Stimulated activated CD8-positive, alpha-beta memory T cell treated with anti-CD3 and anti-CD28 coated beads, Interleukin-7, amount 100 ng/mL, for 1 hour (primary cell): ENCODE measurements at regions not wholly inside any gene's neighbourhood (a gene's known extent, or its start where the extent isn't known, plus 50 kb on each side); places are given as distances from the start of the nearest gene placed in this dataset.

Experiments
- DNase-seq, 2 donors: peaks; one replicate each; pipeline ENCODE4 v3.0.0-alpha.2; 2020; ENCODE audit warnings: low read depth in 2 of 2

DNA sequence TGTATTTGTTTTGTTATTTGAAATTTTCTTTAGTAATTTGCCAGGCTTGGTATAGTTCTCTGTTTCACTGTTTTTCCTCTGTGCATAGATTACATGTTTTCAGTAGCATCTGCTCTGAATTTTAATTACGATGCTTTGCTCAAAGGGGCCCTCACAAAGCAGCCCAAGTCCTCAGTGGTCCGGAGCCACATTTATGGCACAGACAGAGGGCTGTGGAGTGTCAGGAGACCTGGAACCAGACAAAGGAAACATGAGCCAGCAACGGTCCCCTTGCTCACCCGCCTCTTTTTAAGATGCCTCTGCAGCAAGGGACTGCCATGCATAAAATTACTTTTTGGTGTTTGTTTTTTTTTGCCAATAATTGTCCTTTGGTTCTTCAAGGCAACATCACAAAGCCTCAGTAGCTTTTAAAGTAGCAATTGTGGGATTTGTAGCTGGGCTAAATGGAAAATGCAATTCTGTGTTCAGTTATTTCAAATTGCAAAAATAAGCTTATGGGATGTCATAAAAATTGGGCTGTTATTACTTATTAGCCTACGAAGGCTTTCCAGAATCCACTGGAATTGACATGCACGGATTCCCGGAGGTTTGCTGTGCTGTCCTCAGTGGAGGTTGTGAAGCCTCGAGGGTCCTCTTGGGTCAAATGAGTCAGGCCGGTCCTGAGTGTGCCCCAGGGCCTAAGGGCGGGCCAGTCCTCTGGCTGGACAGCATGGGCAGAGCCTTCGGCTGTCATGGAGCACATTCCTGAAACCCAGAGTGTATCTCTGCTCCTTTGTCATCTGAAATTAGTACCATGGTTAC, 422.8 kb downstream of the GLRX3 start:
- no peak for DNase-seq

DNA sequence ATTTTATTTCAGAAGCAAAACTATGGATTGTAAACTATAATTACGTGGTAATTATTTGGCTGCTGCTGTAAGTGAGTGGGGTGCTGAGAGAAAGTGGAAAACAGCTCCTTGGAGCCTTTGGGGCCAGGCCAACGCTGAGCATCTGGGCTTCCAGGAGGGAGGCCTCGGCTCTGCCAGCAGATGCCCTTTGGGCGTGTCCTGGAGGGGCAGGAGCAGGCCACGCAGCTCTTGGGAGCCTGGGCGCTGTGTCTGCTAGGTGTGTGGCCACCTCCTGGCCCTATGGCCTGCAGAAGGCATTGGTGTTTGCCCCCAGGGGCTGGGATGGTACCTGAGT, 423.3 kb downstream of the GLRX3 start:
- DNase-seq, result no peak

DNA sequence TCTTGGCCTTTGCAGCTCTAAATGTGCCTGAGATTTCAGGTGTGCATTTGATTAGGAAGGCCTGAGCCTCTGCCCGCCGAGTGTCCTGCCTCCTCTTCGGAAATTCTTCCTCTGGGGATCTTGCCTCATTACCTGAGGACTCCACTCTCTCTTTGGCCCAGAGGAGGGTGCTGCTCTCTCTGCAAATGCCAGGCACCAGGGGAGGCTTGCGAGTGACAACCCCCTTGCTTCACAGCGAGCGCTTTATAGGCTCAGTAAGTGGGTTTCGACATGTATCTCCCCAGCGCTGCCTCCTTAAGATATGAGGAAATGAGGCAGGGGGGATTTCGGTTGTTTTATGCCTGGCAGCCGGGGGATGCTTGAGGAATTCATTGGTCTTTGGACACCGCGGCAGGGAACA, 423.9 kb downstream of the GLRX3 start:
- no peak for DNase-seq

GRCh38 chr10:130560573-130560972, 424.4 kb downstream of the GLRX3 start:
- no peak for DNase-seq

- DNase-seq, result no peak
Measured at GRCh38 chr10:130561681-130562080, 425.5 kb downstream of the GLRX3 start.

DNA sequence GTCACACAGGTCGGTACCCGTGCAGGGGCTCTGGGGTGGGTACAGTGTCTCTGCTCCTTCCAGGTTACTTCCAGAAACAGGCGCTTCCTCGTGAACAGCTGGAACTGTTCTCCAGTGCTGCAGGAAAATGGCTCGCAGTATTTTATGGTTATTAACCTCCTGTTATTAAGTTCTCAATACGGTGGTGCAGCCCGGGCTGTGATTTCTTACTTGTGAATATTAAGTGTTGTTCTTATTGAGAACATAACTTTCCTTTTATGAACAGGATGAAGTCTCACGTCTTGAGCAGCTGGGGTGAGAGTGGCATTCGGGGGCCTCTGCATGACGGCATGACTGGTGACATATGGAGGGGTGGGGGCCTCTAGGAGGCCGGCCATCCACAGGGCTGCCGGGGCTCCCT, 430.8 kb downstream of the GLRX3 start:
- no peak for DNase-seq

- no peak for DNase-seq
Measured at GRCh38 chr10:130567436-130567835, 431.2 kb downstream of the GLRX3 start.

- no peak for DNase-seq
Measured at GRCh38 chr10:130568246-130568645, 432.1 kb downstream of the GLRX3 start.

DNA sequence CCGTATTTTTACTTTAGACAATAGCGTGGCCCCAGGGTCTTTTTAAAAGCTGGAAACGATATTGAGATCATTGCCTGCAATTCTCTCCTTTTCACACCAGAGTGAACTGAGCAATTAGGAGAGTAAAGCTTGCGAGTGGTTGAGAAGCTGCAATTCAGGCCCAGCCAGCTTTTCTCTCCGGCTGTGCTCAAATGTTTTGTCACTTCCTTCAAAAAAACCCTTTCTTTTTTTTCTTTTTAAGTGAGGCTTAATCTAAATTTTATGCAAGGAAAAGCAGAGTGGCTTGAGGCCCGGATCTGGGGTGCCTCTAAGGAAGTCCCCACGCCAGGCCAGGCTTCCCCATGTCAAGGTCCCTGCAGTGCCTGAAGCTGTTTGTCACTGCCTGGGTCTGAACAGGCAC, 433.9 kb downstream of the GLRX3 start:
- no peak for DNase-seq

DNA sequence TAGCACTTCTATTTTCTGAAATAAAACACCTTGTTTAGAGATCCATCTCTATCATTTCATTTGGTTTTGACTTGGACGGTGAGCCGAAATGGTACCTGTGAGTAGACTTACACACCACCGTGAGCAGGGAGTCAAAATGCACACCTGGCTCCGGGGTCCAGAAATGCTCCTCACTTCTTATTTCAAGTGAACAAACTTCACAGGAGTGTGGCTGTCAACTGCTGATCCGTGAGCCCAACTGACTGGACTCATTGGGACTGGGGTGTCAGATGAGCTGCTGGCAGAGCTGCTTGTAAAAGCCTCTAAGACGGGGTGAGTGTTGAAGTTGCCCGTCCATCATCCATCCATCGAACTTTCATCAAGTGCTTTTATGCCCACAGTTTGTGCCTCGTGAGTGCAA, 435.5 kb downstream of the GLRX3 start:
- DNase-seq, result no peak

DNA sequence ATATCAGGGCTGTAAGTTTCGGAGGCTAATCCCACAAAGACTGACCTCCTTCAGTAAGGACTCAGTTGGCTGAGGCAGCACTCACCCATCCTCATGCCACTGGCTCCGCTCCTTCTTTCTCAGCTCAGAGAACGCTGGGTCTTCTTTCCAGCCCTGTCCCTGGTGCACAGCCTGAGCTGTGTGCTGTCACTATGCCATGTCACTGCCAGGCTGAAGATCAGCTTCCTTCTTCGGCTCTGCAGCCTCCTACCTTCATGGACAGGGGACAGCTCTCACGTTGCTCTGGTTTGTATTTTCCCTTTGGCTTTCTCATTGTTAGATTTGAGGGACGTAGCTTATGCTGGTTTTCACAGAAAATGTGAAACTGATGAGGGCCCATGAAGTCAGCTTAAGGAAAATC, 437.3 kb downstream of the GLRX3 start:
- no peak for DNase-seq

DNA sequence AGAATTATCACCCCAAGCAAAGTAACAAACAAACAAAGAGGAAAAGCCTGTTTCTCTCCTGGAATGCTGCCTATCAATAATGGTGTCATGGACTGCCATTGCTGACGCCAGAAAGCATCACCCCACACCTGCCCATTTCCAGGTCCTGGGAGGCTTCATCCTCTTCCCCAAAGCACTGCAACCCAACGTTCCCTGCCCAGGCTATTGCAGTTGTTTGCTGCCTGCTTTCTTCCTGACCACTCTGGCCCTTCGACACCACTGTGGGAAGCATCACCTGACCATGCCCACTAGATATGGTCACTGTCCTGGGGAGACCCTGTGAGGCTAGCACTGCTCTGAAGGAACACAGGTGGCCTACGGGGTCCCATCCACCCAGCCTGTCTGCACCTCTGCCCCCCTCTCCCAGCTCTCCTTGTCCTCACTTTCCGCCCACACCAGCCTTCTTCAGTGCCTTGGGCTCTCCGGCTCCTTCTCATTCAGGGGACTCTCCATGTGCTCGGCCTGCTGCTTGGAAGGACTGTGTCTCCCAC, 439.6 kb downstream of the GLRX3 start:
- DNase-seq, result no peak

DNA sequence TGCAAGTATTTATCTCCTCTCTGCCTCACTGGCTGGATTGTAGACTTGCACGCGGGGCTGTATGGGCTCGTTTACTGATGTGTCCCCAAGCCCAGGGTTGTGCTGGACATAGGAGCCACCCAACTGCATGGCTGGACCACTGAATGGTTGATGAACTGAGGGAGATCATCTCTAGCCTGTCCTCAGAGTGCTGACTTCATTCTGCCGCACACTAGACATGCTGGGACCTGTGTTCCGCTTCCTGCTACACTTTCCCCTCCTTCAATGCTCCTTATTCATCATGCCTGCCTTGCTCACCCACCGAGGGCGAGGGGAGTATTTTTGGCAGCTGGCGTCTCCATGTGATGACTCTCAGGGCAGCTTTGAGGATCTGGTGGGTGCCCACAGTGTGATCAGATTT, 440.2 kb downstream of the GLRX3 start:
- no peak for DNase-seq

DNA sequence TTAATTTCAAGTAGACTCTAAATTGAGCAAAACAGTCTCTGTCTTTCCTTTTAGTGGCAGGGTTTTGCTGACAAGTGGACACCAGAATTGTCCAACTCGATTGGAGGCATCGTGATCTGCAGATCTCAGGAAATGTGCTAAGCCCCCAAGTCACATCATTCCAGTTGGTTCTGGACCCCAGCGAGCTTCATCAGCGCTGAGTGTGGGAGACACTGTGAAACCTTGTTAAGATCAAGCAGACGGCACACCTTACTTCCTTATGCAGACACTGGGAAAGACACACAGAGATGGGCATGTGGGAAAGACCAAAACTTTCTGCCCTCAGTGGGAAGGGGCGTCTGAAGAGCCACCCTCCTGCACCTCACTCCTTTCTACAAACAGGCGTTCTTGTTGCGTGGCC, 440.8 kb downstream of the GLRX3 start:
- DNase-seq, result no peak

DNA sequence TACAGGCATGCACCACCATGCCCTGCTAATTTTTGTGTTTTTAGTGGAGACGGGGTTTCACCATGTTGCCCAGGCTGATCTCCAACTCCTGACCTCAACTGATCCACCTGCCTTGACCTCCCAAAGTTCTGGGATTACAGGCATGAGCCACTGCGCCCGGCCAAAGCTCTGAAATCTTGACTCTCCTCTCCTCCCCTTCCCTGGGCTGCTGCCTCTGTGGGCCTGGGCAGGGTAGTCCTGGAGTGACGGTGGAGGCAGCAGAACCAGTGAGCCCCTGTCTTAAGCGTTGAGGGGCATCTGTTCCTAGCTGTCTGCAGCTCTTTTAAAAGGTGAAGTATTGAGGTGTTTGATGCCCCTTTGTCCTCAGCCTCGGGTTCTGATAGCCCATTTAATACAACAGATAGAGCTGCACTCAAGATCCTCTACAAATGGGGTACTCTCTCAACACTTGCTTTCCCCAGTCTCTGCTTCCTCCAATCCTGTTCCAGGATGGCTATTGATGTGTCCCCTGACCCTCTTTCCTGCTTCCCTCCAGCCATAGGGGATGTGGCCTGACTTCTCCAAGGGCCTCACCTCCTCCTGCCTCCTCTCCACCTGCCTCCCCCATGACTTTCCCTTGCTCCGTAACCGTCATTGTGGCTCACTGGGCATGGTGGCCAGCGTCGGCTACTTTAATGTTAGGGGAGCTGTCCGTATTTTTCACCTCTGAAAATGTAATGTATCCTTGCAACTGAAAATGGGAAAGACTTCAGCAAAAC, 442.5 kb downstream of the GLRX3 start:
- DNase-seq, result no peak

DNA sequence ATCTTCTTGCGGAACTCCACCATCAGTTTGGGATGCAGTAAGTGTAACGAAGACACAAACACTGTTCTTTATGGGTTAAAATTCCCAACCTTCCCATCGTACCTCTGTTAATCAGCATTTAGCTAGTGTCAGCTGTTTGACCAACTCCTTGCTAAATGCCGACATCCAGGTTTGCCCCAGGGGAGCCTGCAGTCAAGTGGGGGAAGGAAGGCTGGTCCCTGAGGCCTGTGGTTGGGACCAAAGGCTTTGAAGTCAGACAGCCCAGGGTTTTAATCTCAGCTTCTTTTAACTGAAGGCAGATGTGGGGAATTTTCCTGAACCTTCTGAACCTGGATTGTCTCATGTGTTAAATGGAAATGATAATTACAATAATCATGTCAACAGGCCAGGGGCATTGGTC, 443.7 kb downstream of the GLRX3 start:
- DNase-seq, result no peak

- DNase-seq, result no peak
Measured at GRCh38 chr10:130580975-130581374, 444.8 kb downstream of the GLRX3 start.

DNA sequence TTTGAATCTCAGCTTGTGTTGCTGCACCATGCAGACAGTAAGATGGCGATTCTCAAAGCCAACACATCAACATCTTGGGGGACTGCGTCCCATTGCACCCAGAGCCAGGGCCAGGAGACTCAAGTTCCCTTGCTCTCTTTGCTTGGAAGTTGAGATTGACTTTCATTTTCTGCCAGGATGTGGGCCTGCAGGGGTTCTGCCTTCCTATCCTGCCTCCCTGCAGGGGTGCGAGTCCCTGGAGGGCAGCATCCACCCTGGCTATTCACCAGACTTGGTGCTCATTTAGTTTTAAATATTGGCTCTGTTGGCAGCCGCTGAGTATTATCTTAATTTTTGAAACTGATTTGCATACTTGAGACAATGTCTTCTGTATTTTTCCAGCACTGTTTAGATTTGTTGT, 451.5 kb downstream of the GLRX3 start:
- no peak for DNase-seq

GRCh38 chr10:130606001-130606405, 469.8 kb downstream of the GLRX3 start:
- DNase-seq, result no peak

DNA sequence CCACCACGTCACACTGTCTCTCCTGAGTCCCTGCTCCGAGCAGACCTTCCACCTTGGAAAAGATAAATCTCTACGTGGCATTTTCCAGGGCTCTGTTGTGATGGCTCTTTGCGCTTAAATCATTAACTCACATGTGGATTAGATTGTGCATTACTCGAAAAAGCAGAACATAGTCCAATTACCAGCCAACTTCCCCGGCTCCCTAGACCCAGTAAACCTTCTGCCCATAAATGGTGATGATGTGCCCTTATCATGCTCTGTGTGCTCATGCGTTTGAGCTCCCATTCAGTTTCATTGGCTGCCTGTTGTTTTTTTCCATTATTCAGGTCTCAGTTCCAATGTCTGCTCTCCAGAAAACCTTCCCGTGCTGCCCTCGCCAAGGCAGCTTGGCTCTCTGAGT, 471.2 kb downstream of the GLRX3 start:
- DNase-seq, result no peak

DNA sequence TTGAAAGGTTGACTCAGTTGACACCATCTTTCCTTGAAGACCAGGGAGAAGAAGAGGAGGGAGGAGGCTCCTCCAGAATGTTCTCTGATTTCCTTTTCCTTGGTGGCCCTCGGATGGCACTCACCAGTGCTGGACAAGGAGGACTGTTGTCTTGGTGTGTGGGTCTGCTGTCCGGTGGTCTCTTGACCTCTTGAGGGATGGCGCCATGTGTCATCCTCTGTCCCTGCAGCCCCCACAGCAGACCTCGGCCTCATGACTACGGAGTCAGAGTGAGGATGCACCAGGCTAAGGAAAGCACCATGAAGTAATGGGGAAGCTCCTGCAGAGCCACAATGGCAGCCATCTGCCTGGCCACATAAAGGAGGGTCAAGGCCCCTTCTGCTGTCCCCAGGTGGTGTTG, 475.0 kb downstream of the GLRX3 start:
- DNase-seq, result no peak

DNA sequence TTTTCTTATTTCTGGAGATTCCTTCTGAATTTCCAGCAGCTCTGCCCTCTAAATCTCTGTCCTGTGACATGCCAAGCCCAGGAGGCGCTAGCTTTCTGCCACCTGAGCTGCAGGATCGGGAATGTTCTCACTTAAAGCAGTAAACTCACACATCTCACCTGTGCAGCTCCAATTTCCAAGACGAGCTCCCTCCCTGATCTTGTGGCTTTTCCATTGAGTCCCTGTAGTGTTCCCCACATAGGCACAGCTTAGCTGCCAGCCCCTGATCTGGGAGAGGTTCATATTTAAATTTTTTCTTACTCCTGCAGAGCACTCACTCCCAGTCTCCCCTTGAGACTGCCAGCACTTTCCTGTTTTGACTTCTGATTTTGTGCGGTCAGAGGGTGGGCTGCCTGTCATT, 479.3 kb downstream of the GLRX3 start:
- no peak for DNase-seq

GRCh38 chr10:130617985-130618384, 481.8 kb downstream of the GLRX3 start:
- no peak for DNase-seq
